ENCODE measurements at regions not wholly inside any gene's neighbourhood (a gene's known extent, or its start where the extent isn't known, plus 50 kb on each side); places are given as distances from the start of the nearest gene placed in this dataset.

GRCh38 chr15:79230766-79231165, 51.8 kb upstream of the ANKRD34C start:
- DNase-seq = no peak

- no peak for DNase-seq
Measured at GRCh38 chr15:79222808-79223207, 59.7 kb upstream of the ANKRD34C start.

- no peak for DNase-seq
Measured at GRCh38 chr15:79221696-79222095, 60.8 kb upstream of the ANKRD34C start.

GRCh38 chr15:79219393-79220056, 63.0 kb upstream of the ANKRD34C start:
- DNase-seq = no peak

GRCh38 chr15:79218588-79219200, 63.8 kb upstream of the ANKRD34C start:
- no peak for DNase-seq

- DNase-seq = no peak
Measured at GRCh38 chr15:79213650-79214049, 68.9 kb upstream of the ANKRD34C start.

- no peak for DNase-seq
Measured at GRCh38 chr15:79212589-79213157, 69.8 kb upstream of the ANKRD34C start.

GRCh38 chr15:79211481-79211880, 71.0 kb upstream of the ANKRD34C start:
- no peak for DNase-seq

GRCh38 chr15:79209690-79210089, 72.8 kb upstream of the ANKRD34C start:
- DNase-seq = no peak

GRCh38 chr15:79209116-79209515, 73.4 kb upstream of the ANKRD34C start:
- DNase-seq = no peak

- no peak for DNase-seq
Measured at GRCh38 chr15:79208179-79208578, 74.3 kb upstream of the ANKRD34C start.

GRCh38 chr15:79206940-79207339, 75.6 kb upstream of the ANKRD34C start:
- DNase-seq = no peak

GRCh38 chr15:79204886-79205675, 77.4 kb upstream of the ANKRD34C start:
- DNase-seq = no peak

GRCh38 chr15:79198461-79198860, 84.1 kb upstream of the ANKRD34C start:
- no peak for DNase-seq

- no peak for DNase-seq
Measured at GRCh38 chr15:79197285-79197684, 85.2 kb upstream of the ANKRD34C start.

- DNase-seq = no peak
Measured at GRCh38 chr15:79195802-79196201, 86.7 kb upstream of the ANKRD34C start.

- no peak for DNase-seq
Measured at GRCh38 chr15:79195239-79195638, 87.3 kb upstream of the ANKRD34C start.

- no peak for DNase-seq
Measured at GRCh38 chr15:79194386-79194785, 88.1 kb upstream of the ANKRD34C start.

GRCh38 chr15:79193549-79193948, 89.0 kb upstream of the ANKRD34C start:
- DNase-seq = no peak

- no peak for DNase-seq
Measured at GRCh38 chr15:79193103-79193502, 89.4 kb upstream of the ANKRD34C start.

GRCh38 chr15:79192462-79193036, 90.0 kb upstream of the ANKRD34C start:
- no peak for DNase-seq

GRCh38 chr15:79190093-79190492, 92.4 kb upstream of the ANKRD34C start:
- no peak for DNase-seq

GRCh38 chr15:79186616-79187015, 95.9 kb upstream of the ANKRD34C start:
- DNase-seq = no peak
